Cardiac muscle cell (in vitro differentiated cells and primary cell): ENCODE measurements at regions not wholly inside any gene's neighbourhood (a gene's known extent, or its start where the extent isn't known, plus 50 kb on each side); places are given as distances from the start of the nearest gene placed in this dataset.

Source experiments
- DNase-seq, 2 donors: peaks; one replicate each; pipeline versions ENCODE4 v3.0.0 to v3.0.0-alpha.2; 2010 to 2017; ENCODE audit warnings: low read depth in 1 of 2, low spot score in 1 of 2
- H3K27ac ChIP-seq: fragments of 200-600 bp; sonication (generic); 2 replicates; pipeline ENCODE4 v1.5.1; 2016
- H3K27me3 ChIP-seq: fragments of 200-600 bp; sonication (generic); 2 replicates; pipeline ENCODE4 v1.6.0; 2016; ENCODE audit warnings: control low read depth
- H3K36me3 ChIP-seq: fragments of 200-600 bp; sonication (generic); 2 replicates; pipeline ENCODE4 v1.5.1; 2016; ENCODE audit warnings: control low read depth
- H3K4me1 ChIP-seq: fragments of 200-600 bp; sonication (generic); 2 replicates; pipeline ENCODE4 v1.8.1; 2017; ENCODE audit warnings: low read depth, mild to moderate bottlenecking, mixed run types
- H3K4me3 ChIP-seq: fragments of 200-600 bp; sonication (generic); 2 replicates; pipeline ENCODE4 v1.5.1; 2016; ENCODE audit warnings: mild to moderate bottlenecking
- H3K9me3 ChIP-seq: fragments of 200-600 bp; sonication (generic); 2 replicates; pipeline ENCODE4 v1.5.1; 2017; ENCODE audit warnings: low read depth, mild to moderate bottlenecking, control low read depth
- TF ChIP-seq, protein P1 (sequence below): IDR thresholded peaks from 2 replicates; pipeline ENCODE4 v1.5.1; 2012; ENCODE audit warnings: low read depth, mild to moderate bottlenecking, low read length

DNA sequence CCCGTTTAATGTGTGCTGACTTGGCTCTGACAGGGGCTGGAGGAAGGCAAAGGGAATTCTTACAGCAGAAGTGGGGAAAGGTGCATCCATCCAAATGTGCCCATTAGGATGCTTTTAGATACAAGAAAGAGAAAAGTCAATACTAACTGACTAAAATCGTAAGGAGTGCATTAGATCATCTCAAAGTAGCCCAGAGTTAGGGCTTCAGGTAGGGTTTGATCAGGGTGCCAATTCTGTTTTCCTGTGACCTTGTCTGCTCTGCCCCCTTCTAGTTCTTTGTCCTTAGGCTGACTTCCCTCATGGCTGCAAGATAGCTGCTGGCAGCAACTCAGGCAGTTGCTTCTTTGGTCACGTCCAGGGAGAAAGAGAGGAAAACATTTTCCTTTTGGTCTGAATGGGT is 240.8 kb downstream of the CDC5L start:
- Histone ChIP-seq H3K9me3 (no peaks in the 10 kb centered on the region), H3K4me1 (peaks cover 16% of the 10 kb centered on the region), H3K27ac (no peak overlapping the region), H3K27me3 (no peaks in the 10 kb centered on the region), H3K4me3 (no peak overlapping the region), H3K36me3 (no peaks in the 10 kb centered on the region)
- TF ChIP-seq, protein P1, sequence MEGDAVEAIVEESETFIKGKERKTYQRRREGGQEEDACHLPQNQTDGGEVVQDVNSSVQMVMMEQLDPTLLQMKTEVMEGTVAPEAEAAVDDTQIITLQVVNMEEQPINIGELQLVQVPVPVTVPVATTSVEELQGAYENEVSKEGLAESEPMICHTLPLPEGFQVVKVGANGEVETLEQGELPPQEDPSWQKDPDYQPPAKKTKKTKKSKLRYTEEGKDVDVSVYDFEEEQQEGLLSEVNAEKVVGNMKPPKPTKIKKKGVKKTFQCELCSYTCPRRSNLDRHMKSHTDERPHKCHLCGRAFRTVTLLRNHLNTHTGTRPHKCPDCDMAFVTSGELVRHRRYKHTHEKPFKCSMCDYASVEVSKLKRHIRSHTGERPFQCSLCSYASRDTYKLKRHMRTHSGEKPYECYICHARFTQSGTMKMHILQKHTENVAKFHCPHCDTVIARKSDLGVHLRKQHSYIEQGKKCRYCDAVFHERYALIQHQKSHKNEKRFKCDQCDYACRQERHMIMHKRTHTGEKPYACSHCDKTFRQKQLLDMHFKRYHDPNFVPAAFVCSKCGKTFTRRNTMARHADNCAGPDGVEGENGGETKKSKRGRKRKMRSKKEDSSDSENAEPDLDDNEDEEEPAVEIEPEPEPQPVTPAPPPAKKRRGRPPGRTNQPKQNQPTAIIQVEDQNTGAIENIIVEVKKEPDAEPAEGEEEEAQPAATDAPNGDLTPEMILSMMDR, result no peak
- DNase-seq, result no peak

DNA sequence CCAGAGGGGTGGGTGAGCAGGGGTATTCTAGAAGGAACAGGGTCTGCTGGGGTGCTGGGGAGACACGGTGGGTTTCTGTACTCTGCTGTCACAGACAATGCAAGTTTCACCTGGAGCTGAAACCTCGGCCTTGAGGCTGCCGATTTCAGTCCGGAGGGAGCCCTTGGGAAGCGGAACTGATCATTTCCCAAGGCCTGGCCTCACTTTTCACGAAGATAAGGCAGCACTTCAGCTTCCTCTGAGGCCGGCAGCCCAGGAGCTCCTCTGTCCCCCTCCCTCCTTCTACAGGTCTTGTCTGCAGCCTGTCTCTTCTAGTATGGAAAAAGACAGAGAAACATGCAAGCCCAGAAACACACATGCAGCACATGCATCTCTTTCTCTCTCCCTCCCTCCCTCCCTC is 242.1 kb downstream of the CDC5L start:
- Histone ChIP-seq H3K27me3 (no peaks in the 10 kb centered on the region), H3K36me3 (no peaks in the 10 kb centered on the region), H3K9me3 (no peaks in the 10 kb centered on the region), H3K27ac (no peak overlapping the region), H3K4me1 (peaks cover 9% of the 10 kb centered on the region), H3K4me3 (no peak overlapping the region)
- TF ChIP-seq, protein P1, result no peak
- peak; percentile 11 to 50 for DNase-seq

DNA sequence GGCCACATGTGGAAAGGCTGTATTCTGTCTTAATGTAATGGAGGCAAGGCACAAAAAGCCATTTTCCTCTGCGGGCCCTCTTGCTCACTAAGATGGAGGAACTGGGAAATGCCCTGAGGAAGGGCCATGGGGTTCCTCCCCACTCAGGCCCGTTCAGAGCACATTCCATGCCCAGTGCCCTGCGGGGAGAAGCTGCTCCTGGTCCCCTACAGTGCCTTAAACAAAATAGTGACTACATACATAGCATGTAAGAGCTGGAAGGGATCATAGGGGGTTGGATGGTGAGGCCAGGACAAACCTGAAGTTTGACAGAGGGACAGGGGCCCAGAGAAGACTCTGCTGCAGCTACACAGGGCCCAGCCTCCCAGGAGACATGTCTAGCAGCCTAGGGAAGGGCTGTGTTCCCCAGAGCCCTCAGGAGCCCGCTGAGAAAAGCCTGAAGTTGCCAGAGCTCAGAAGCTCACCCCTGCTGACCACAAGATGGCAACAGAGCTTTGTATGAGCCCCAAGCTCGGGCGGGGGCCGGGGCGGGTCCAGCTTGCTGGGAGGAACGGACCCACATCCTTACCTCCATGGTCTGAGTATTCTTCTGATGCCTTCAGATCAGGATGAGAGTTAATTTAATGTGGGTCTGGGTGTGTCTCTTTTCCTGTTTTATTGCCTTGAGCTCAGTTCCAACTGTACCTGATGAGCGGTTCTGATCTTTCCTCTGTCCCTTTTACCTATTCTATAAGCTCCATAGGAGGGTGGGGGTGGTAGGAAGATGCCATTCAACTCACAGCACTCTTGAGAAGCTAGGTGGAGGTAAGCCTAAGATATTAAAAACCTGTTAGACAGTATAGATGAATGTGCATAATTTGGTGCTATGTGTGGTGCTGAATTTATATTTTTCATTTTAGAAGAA is 242.9 kb downstream of the CDC5L start:
- H3K36me3 ChIP-seq, result no peaks in the 10 kb centered on the region
- H3K4me1 ChIP-seq, result peaks cover 8% of the 10 kb centered on the region
- H3K27me3 ChIP-seq, result no peaks in the 10 kb centered on the region
- peak; percentile 69 to 86 for DNase-seq
- no peak overlapping the region for H3K4me3 ChIP-seq
- no peaks in the 10 kb centered on the region for H3K9me3 ChIP-seq
- TF ChIP-seq, protein P1, result peak; percentile 83
- H3K27ac ChIP-seq, result no peak overlapping the region

DNA sequence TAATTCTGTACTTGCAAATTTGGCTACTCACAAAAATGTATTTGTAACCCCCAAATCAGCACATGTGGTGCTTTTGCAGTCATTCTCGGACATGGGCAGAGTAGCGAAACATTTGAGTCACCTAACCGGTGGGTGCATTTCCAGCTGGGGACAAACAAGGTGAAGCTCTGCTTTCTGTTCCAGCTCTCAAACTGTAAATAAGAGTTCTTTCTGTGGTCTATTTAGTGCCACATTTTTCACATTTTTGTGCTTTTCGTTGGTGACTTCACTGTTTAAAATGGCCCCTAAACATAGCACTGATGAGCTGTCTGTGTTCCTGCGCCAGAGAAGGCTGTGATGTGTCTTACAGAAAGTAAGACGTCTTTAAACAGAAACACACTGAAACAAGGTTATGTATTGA is 244.5 kb downstream of the CDC5L start:
- no peaks in the 10 kb centered on the region for H3K27me3 ChIP-seq
- no peak overlapping the region for H3K27ac ChIP-seq
- peaks cover 8% of the 10 kb centered on the region for H3K4me1 ChIP-seq
- TF ChIP-seq, protein P1, result no peak
- no peaks in the 10 kb centered on the region for H3K36me3 ChIP-seq
- DNase-seq, result no peak
- no peaks in the 10 kb centered on the region for H3K9me3 ChIP-seq
- H3K4me3 ChIP-seq, result no peak overlapping the region

DNA sequence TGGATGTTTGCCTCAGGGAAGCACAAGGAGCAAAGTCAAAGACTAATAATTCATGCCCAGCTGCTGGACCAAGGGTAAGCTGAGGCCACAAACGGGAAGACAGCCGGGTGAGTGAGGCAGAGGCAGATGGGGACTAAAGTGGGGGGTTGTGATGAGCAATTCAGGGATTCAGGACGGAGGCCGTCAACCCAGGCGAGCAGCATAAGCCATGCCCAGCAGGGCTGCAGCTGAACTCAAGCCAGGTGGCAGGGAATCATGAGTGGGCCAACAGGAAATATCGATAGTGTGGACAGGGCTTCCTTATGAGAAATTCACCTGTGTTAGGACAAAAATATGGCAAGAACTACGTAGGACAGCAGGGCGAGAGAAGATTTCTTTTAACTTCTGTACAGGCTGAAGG is 246.8 kb downstream of the CDC5L start:
- Histone ChIP-seq H3K27me3 (no peaks in the 10 kb centered on the region), H3K27ac (no peak overlapping the region), H3K4me3 (no peak overlapping the region), H3K9me3 (no peaks in the 10 kb centered on the region), H3K4me1 (peaks cover 8% of the 10 kb centered on the region), H3K36me3 (no peaks in the 10 kb centered on the region)
- no peak for DNase-seq
- TF ChIP-seq, protein P1, result no peak
